H9 (cell line): ENCODE measurements at regions not wholly inside any gene's neighbourhood (a gene's known extent, or its start where the extent isn't known, plus 50 kb on each side); places are given as distances from the start of the nearest gene placed in this dataset.

ENCODE experiments used
- DNase-seq: peaks from one replicate; pipeline ENCODE4 v3.0.0-alpha.2; 2017
- H2AFZ ChIP-seq: one replicate; pipeline ENCODE4 v1.6.1; 2013; ENCODE audit warnings: mild to moderate bottlenecking, low read length, control low read depth, moderate library complexity
- H2AK5ac ChIP-seq: 2 replicates; pipeline ENCODE4 v1.6.1; 2013; ENCODE audit warnings: low read length, control low read depth, mixed read lengths; ENCODE audit not compliant: insufficient read length
- H2BK120ac ChIP-seq: one replicate; pipeline ENCODE4 v1.6.1; 2013; ENCODE audit warnings: low read depth, mild to moderate bottlenecking, low read length, control low read depth, inconsistent platforms; ENCODE audit not compliant: poor library complexity, severe bottlenecking
- H2BK12ac ChIP-seq: 2 replicates; pipeline ENCODE4 v1.6.1; 2013; ENCODE audit warnings: low read length, control low read depth, mixed read lengths, low read depth; ENCODE audit not compliant: insufficient read length
- H2BK15ac ChIP-seq: 2 replicates; pipeline ENCODE4 v1.6.1; 2013; ENCODE audit warnings: low read depth, low read length, control low read depth
- H2BK20ac ChIP-seq: one replicate; pipeline ENCODE4 v1.6.1; 2013; ENCODE audit warnings: low read depth, mild to moderate bottlenecking, low read length, control low read depth, inconsistent platforms; ENCODE audit not compliant: poor library complexity, severe bottlenecking
- H2BK5ac ChIP-seq: 2 replicates; pipeline ENCODE4 v1.6.1; 2013; ENCODE audit warnings: low read length, control low read depth, mixed read lengths; ENCODE audit not compliant: insufficient read length
- H3K14ac ChIP-seq: 2 replicates; pipeline ENCODE4 v1.6.1; 2013; ENCODE audit warnings: low read length, control low read depth; ENCODE audit not compliant: insufficient read depth
- H3K18ac ChIP-seq: 2 replicates; pipeline ENCODE4 v1.6.1; 2013; ENCODE audit warnings: low read depth, mild to moderate bottlenecking, mixed read lengths, low read length, control low read depth; ENCODE audit not compliant: insufficient read length
- H3K23ac ChIP-seq: 2 replicates; pipeline ENCODE4 v1.6.1; 2013; ENCODE audit warnings: low read length, control low read depth, mixed read lengths, low read depth; ENCODE audit not compliant: insufficient read length
- H3K23me2 ChIP-seq: 2 replicates; pipeline ENCODE4 v1.6.1; 2013; ENCODE audit warnings: low read depth, mild to moderate bottlenecking, mixed read lengths, low read length, control low read depth; ENCODE audit not compliant: insufficient read length, poor library complexity, severe bottlenecking
- H3K27ac ChIP-seq: 2 replicates; pipeline ENCODE4 v1.5.1; 2013; ENCODE audit warnings: low read length, control low read depth, mixed read lengths, low read depth; ENCODE audit not compliant: insufficient read length
- H3K27me3 ChIP-seq: 2 replicates; pipeline ENCODE4 v1.6.1; 2013; ENCODE audit warnings: low read length, control low read depth, inconsistent platforms; ENCODE audit not compliant: insufficient read depth
- H3K4ac ChIP-seq: 2 replicates; pipeline ENCODE4 v1.6.1; 2013; ENCODE audit warnings: low read depth, mild to moderate bottlenecking, control low read depth, inconsistent platforms, low read length, moderate library complexity
- H3K4me1 ChIP-seq: 2 replicates; pipeline ENCODE4 v1.6.1; 2013; ENCODE audit warnings: low read length, control low read depth, inconsistent platforms; ENCODE audit not compliant: insufficient read depth
- H3K4me2 ChIP-seq: 2 replicates; pipeline ENCODE4 v1.6.1; 2013; ENCODE audit warnings: low read length, control low read depth, mixed read lengths; ENCODE audit not compliant: insufficient read length, insufficient read depth
- H3K56ac ChIP-seq: 2 replicates; pipeline ENCODE4 v1.6.1; 2013; ENCODE audit warnings: low read depth, mild to moderate bottlenecking, mixed read lengths, low read length, control low read depth; ENCODE audit not compliant: insufficient read length
- H3K79me1 ChIP-seq: 2 replicates; pipeline ENCODE4 v1.6.1; 2013; ENCODE audit warnings: low read depth, mild to moderate bottlenecking, moderate library complexity, low read length, control low read depth, inconsistent platforms; ENCODE audit not compliant: insufficient read depth, poor library complexity, severe bottlenecking
- H3K79me2 ChIP-seq: 2 replicates; pipeline ENCODE4 v1.6.1; 2013; ENCODE audit warnings: low read length, control low read depth, inconsistent platforms; ENCODE audit not compliant: insufficient read depth
- H3K9ac ChIP-seq: 2 replicates; pipeline ENCODE4 v1.6.1; 2013; ENCODE audit warnings: low read length, control low read depth, mixed read lengths; ENCODE audit not compliant: insufficient read length; ENCODE audit errors: extremely low read depth
- H3K9me3 ChIP-seq: one replicate; pipeline ENCODE4 v1.6.1; 2013; ENCODE audit warnings: low read depth, low read length, inconsistent platforms; ENCODE audit not compliant: control insufficient read depth
- H3T11ph ChIP-seq: one replicate; pipeline ENCODE4 v1.6.1; 2013; ENCODE audit warnings: mild to moderate bottlenecking, low read length, control low read depth, inconsistent platforms
- H4K20me1 ChIP-seq: one replicate; pipeline ENCODE4 v1.6.1; 2013; ENCODE audit not compliant: control insufficient read depth, insufficient read length, insufficient read depth
- H4K5ac ChIP-seq: 2 replicates; pipeline ENCODE4 v1.6.1; 2013; ENCODE audit warnings: low read depth, mild to moderate bottlenecking, mixed read lengths, low read length, control low read depth; ENCODE audit not compliant: insufficient read length
- H4K8ac ChIP-seq: replicated peaks from 2 replicates; pipeline ENCODE4 v1.6.1; 2013; ENCODE audit warnings: low read length, control low read depth, mixed read lengths, low read depth; ENCODE audit not compliant: insufficient read length
- H4K91ac ChIP-seq: 2 replicates; pipeline ENCODE4 v1.6.1; 2013; ENCODE audit warnings: low read depth, mild to moderate bottlenecking, moderate library complexity, mixed read lengths, low read length, control low read depth; ENCODE audit not compliant: insufficient read length
- H3K27ac Mint-ChIP-seq, 3 experiments: 2 replicates in 2 of 3; 3 replicates in 1 of 3; pipeline ENCODE4 v1.8.0; 2020 to 2021; ENCODE audit warnings: mixed read lengths in 3 of 3, mild to moderate bottlenecking in 1 of 3, moderate library complexity in 1 of 3
- H3K27me3 Mint-ChIP-seq: 2 replicates; pipeline ENCODE4 v1.8.0; 2021; ENCODE audit warnings: low read depth, mild to moderate bottlenecking, moderate library complexity, mixed read lengths
- H3K36me3 Mint-ChIP-seq, 3 experiments: 2 replicates in 2 of 3; 3 replicates in 1 of 3; pipeline ENCODE4 v1.8.0; 2020 to 2021; ENCODE audit warnings: low read depth in 3 of 3, mixed read lengths in 3 of 3; ENCODE audit not compliant: insufficient read depth in 1 of 3
- H3K4me1 Mint-ChIP-seq, 2 experiments: 2 replicates each; pipeline ENCODE4 v1.8.0; 2020; ENCODE audit warnings: mixed read lengths in 2 of 2
- H3K4me3 Mint-ChIP-seq, 2 experiments: 2 replicates in 1 of 2; 3 replicates in 1 of 2; pipeline ENCODE4 v1.8.0; 2020 to 2021; ENCODE audit warnings: mild to moderate bottlenecking in 2 of 2, mixed read lengths in 2 of 2, moderate library complexity in 1 of 2
- H3K9me3 Mint-ChIP-seq, 2 experiments: 2 replicates in 1 of 2; 3 replicates in 1 of 2; pipeline ENCODE4 v1.8.0; 2020; ENCODE audit warnings: mild to moderate bottlenecking in 2 of 2, mixed read lengths in 2 of 2, moderate library complexity in 1 of 2
- CTCF ChIP-seq: fragments of 200-600 bp; sonication (generic); conservative IDR thresholded peaks from 3 replicates; pipeline ENCODE4 v1.8.0; 2021; ENCODE audit warnings: antibody characterized with exemption, mild to moderate bottlenecking
- WGBS: extraction: QIAGEN DNeasy Blood & Tissue Kit; methylation state at CpG from one replicate; pipeline ENCODE4 v1.1.7; 2013; ENCODE audit warnings: missing lambda C conversion rate, low lambda C conversion rate, mixed read lengths; ENCODE audit not compliant: insufficient read length; ENCODE audit errors: extremely low coverage; 5-methylcytosine and 5-hydroxymethylcytosine counted together

- Mint-ChIP-seq H3K4me3 (no peak overlapping the region), H3K36me3 (peaks cover 0 to 8% (median 0%) of the 10 kb centered on the region in 3 experiments; a peak in 1 of 7 replicates), H3K4me1 (no peaks in the 10 kb centered on the region), H3K27me3 (no peaks in the 10 kb centered on the region), H3K27ac (no peak overlapping the region), H3K9me3 (peaks cover 4 to 9% of the 10 kb centered on the region in 2 experiments; a peak in 4 of 5 replicates)
- Histone ChIP-seq H3K9me3 (no peaks in the 10 kb centered on the region), H3K27ac (no peak overlapping the region), H2BK15ac (no peak overlapping the region), H3K23ac (no peak overlapping the region), H4K20me1 (no peaks in the 10 kb centered on the region), H3K9ac (no peak overlapping the region), H2BK12ac (no peak overlapping the region), H4K8ac (no peak overlapping the region), H3K23me2 (no peaks in the 10 kb centered on the region), H2BK5ac (no peak overlapping the region), H3K4ac (no peak overlapping the region), H4K5ac (no peak overlapping the region), H3K4me2 (no peak overlapping the region), H2BK20ac (no peak overlapping the region), H2AFZ (no peak overlapping the region), H3K56ac (no peak overlapping the region), H3K18ac (no peak overlapping the region), H3K27me3 (no peaks in the 10 kb centered on the region), H2AK5ac (no peak overlapping the region), H2BK120ac (no peak overlapping the region), H3T11ph (no peak overlapping the region), H3K79me2 (no peaks in the 10 kb centered on the region), H4K91ac (no peak overlapping the region), H3K14ac (no peak overlapping the region), H3K4me1 (0 out of 2 replicates have a peak, but pooled peaks cover 1% of the 10 kb centered on the region), H3K79me1 (no peaks in the 10 kb centered on the region)
- WGBS = no CpG with 5 or more reads among the region's 2 CpGs
- DNase-seq = no peak
- TF ChIP-seq CTCF = no peak
These were observed 1151.9 kb upstream of the GOT2 start for GRCh38 chr16:59886021-59886420.
